Skin of body (tissue), 1 donor: ENCODE measurements at regions not wholly inside any gene's neighbourhood (a gene's known extent, or its start where the extent isn't known, plus 50 kb on each side); places are given as distances from the start of the nearest gene placed in this dataset.
A peak's percentile ranks its signal among the peaks of the same experiment; 100 is the strongest.
"Not testable (repeated sequence)": the region's sequence is repeated elsewhere in the genome, so short reads cannot be mapped to it uniquely, and the experiment has no call there.

Source experiments
- DNase-seq: peaks from one replicate; lab custom pipeline; 2025; lab: John Stamatoyannopoulos, UW

- not testable (repeated sequence) for DNase-seq
These were observed 121.5 kb downstream of the PPIAL4G start for GRCh38 chr1:148361427-148362215.

GRCh38 chr1:148357037-148357436, 126.1 kb downstream of the PPIAL4G start:
- DNase-seq = no peak

GRCh38 chr1:148355976-148356375, 127.1 kb downstream of the PPIAL4G start:
- DNase-seq = no peak

- DNase-seq = no peak
These were observed 128.2 kb downstream of the PPIAL4G start for GRCh38 chr1:148354913-148355308.

GRCh38 chr1:148354284-148354912, 128.7 kb downstream of the PPIAL4G start:
- DNase-seq = no peak

- no peak for DNase-seq
These were observed 129.4 kb downstream of the PPIAL4G start for GRCh38 chr1:148353461-148354283.

- DNase-seq = no peak
These were observed 130.5 kb downstream of the PPIAL4G start for GRCh38 chr1:148352470-148353053.

- DNase-seq = no peak
These were observed 135.3 kb downstream of the PPIAL4G start for GRCh38 chr1:148347781-148348180.

GRCh38 chr1:148345659-148346151, 137.4 kb downstream of the PPIAL4G start:
- not testable (repeated sequence) for DNase-seq

- DNase-seq = not testable (repeated sequence)
These were observed 138.5 kb downstream of the PPIAL4G start for GRCh38 chr1:148344651-148345050.

- DNase-seq = not testable (repeated sequence)
These were observed 141.4 kb downstream of the PPIAL4G start for GRCh38 chr1:148341729-148342128.

GRCh38 chr1:148336121-148336918, 146.8 kb downstream of the PPIAL4G start:
- not testable (repeated sequence) for DNase-seq

GRCh38 chr1:148334339-148335130, 148.6 kb downstream of the PPIAL4G start:
- DNase-seq = peak; percentile 81

GRCh38 chr1:148333875-148334338, 149.2 kb downstream of the PPIAL4G start:
- DNase-seq = no peak

GRCh38 chr1:148328884-148329283, 154.2 kb downstream of the PPIAL4G start:
- no peak for DNase-seq

GRCh38 chr1:148325031-148325430, 158.1 kb downstream of the PPIAL4G start:
- DNase-seq = not testable (repeated sequence)

- not testable (repeated sequence) for DNase-seq
These were observed 158.6 kb downstream of the PPIAL4G start for GRCh38 chr1:148324465-148324864.

GRCh38 chr1:148320079-148320478, 163.0 kb downstream of the PPIAL4G start:
- not testable (repeated sequence) for DNase-seq

GRCh38 chr1:148318904-148319242, 164.2 kb downstream of the PPIAL4G start:
- DNase-seq = no peak
